IMR-90 (cell line): ENCODE measurements at regions not wholly inside any gene's neighbourhood (a gene's known extent, or its start where the extent isn't known, plus 50 kb on each side); places are given as distances from the start of the nearest gene placed in this dataset.

Source experiments
- BHLHE40 ChIP-seq: fragments of 150-350 bp; IDR thresholded peaks from 2 replicates; pipeline ENCODE4 v1.6.1; 2016; ENCODE audit warnings: mild to moderate bottlenecking, low read depth, low read length
- CEBPB ChIP-seq: IDR thresholded peaks from 2 replicates; pipeline ENCODE4 v1.6.1; 2012; ENCODE audit warnings: low read depth, low read length, improper control_type of control experiment
- CHD1 ChIP-seq: IDR thresholded peaks from 2 replicates; pipeline ENCODE4 v1.6.1; 2012; ENCODE audit warnings: low read depth, low read length, improper control_type of control experiment
- MAFK ChIP-seq: IDR thresholded peaks from 2 replicates; pipeline ENCODE4 v1.6.1; 2012; ENCODE audit warnings: low read depth, low read length, improper control_type of control experiment
- POLR2A ChIP-seq: IDR thresholded peaks from 2 replicates; pipeline ENCODE4 v1.6.1; 2012; ENCODE audit warnings: mild to moderate bottlenecking, low read depth, low read length
- RAD21 ChIP-seq: IDR thresholded peaks from 2 replicates; pipeline ENCODE4 v1.6.1; 2012; ENCODE audit warnings: low read length, improper control_type of control experiment
- RCOR1 ChIP-seq: IDR thresholded peaks from 2 replicates; pipeline ENCODE4 v1.6.1; 2012; ENCODE audit warnings: mild to moderate bottlenecking, low read length, improper control_type of control experiment; ENCODE audit not compliant: insufficient replicate concordance
- SMC3 ChIP-seq: fragments of 150-350 bp; IDR thresholded peaks from 2 replicates; pipeline ENCODE4 v1.6.1; 2016; ENCODE audit warnings: low read depth, mild to moderate bottlenecking, antibody characterized with exemption, low read length, moderate library complexity
- TF ChIP-seq, protein P1 (sequence below): conservative IDR thresholded peaks from 2 replicates; pipeline ENCODE4 v1.5.1; 2012; ENCODE audit warnings: mild to moderate bottlenecking, low read depth, low read length, improper control_type of control experiment
- TF ChIP-seq, protein P2 (sequence below): fragments of 150-350 bp; IDR thresholded peaks from 2 replicates; pipeline ENCODE4 v1.6.1; 2016; ENCODE audit warnings: low read depth, mild to moderate bottlenecking, low read length, moderate library complexity, borderline replicate concordance
- TF ChIP-seq, protein P3 (sequence below): fragments of 150-350 bp; IDR thresholded peaks from 2 replicates; pipeline ENCODE4 v1.6.1; 2017; ENCODE audit warnings: mild to moderate bottlenecking, antibody characterized with exemption, low read length, low read depth

DNA sequence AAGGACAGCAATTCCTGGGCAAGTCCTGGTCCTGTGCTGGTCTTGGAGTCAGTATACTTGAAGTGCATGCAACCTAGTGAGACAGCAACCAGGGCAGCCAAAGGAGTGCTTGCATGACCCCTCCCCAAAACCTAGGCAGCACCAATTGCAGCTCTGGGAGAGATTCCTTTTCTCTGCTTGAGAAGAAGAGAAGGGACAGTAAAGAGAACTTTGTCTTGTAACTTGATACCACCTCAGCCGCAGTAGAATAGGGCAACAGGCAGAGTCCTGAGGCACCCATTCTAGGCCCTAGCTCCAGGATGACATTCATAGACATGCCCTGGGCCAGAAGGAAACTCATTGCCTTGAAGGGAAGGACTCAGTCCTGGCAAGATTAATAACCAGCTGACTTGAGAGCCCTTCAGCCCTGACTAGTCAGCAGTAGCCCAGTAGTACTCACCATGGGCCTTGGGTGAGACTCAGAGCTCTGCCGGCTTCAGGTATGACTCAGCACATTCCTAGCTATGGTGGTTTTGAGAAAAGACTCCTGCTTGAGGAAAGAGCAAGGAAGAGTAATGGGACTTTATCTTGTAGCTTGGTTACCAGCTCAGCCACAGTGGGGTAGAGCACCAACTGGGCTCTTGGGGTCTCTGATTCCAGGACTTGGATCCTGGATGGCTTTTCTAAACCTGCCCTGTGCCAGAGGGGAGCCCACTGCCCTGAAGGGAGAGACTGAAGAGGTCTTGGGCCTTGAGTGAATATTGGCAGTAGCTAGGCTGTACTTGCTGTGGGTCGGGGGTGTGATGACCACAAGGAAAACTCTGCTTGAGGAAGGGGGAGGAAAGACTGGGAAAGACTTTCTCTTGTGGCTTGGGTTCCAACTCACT lies 51.7 kb upstream of the ACADM start:
- TF ChIP-seq SMC3 (no peak), RAD21 (no peak), RCOR1 (no peak), POLR2A (no peak), MAFK (peak; percentile 96), CEBPB (no peak), BHLHE40 (no peak), CHD1 (no peak)
- TF ChIP-seq, protein P1, sequence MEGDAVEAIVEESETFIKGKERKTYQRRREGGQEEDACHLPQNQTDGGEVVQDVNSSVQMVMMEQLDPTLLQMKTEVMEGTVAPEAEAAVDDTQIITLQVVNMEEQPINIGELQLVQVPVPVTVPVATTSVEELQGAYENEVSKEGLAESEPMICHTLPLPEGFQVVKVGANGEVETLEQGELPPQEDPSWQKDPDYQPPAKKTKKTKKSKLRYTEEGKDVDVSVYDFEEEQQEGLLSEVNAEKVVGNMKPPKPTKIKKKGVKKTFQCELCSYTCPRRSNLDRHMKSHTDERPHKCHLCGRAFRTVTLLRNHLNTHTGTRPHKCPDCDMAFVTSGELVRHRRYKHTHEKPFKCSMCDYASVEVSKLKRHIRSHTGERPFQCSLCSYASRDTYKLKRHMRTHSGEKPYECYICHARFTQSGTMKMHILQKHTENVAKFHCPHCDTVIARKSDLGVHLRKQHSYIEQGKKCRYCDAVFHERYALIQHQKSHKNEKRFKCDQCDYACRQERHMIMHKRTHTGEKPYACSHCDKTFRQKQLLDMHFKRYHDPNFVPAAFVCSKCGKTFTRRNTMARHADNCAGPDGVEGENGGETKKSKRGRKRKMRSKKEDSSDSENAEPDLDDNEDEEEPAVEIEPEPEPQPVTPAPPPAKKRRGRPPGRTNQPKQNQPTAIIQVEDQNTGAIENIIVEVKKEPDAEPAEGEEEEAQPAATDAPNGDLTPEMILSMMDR, result no peak
- TF ChIP-seq, protein P2, sequence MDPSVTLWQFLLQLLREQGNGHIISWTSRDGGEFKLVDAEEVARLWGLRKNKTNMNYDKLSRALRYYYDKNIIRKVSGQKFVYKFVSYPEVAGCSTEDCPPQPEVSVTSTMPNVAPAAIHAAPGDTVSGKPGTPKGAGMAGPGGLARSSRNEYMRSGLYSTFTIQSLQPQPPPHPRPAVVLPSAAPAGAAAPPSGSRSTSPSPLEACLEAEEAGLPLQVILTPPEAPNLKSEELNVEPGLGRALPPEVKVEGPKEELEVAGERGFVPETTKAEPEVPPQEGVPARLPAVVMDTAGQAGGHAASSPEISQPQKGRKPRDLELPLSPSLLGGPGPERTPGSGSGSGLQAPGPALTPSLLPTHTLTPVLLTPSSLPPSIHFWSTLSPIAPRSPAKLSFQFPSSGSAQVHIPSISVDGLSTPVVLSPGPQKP, result no peak
- TF ChIP-seq, protein P3, sequence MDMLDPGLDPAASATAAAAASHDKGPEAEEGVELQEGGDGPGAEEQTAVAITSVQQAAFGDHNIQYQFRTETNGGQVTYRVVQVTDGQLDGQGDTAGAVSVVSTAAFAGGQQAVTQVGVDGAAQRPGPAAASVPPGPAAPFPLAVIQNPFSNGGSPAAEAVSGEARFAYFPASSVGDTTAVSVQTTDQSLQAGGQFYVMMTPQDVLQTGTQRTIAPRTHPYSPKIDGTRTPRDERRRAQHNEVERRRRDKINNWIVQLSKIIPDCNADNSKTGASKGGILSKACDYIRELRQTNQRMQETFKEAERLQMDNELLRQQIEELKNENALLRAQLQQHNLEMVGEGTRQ, result no peak
